ENCODE measurements at regions not wholly inside any gene's neighbourhood (a gene's known extent, or its start where the extent isn't known, plus 50 kb on each side); places are given as distances from the start of the nearest gene placed in this dataset.

- 91 to 92% methylated on average over 3 of the region's 3 CpGs for WGBS, 2 donors
- no peak for TF ChIP-seq EP300 (IDR thresholded peaks at IDR 0.05)
- no peaks in the 10 kb centered on the region for H3K27me3 ChIP-seq
- no peaks in the 10 kb centered on the region for H3K4me1 ChIP-seq
- DNase-seq, result no peak
- ATAC-seq (ENCODE audit: low FRiP score in 2 of 2), result no peak
- H3K4me3 ChIP-seq, result no peak overlapping the region
- no peak overlapping the region for H3K27ac ChIP-seq
- H3K9me3 ChIP-seq, result no peaks in the 10 kb centered on the region
- H3K36me3 ChIP-seq, result no peaks in the 10 kb centered on the region
Observed at GRCh38 chr9:79973627-79974026, 401.9 kb downstream of the TLE4 start.

GRCh38 chr9:79970146-79970425, 398.3 kb downstream of the TLE4 start:
- Histone ChIP-seq H3K9me3 (no peaks in the 10 kb centered on the region), H3K27me3 (no peaks in the 10 kb centered on the region), H3K36me3 (no peaks in the 10 kb centered on the region), H3K27ac (no peak overlapping the region), H3K4me3 (no peak overlapping the region), H3K4me1 (no peaks in the 10 kb centered on the region)
- 74 to 90% methylated on average over 2 of the region's 2 CpGs for WGBS, 2 donors
- DNase-seq (no peak), ATAC-seq (ENCODE audit: low FRiP score in 2 of 2) (no peak)
- TF ChIP-seq POLR2A (IDR thresholded peaks at IDR 0.05) (no peak), EP300 (IDR thresholded peaks at IDR 0.05) (no peak), POLR2AphosphoS5 (IDR thresholded peaks at IDR 0.05) (no peak), CTCF (IDR thresholded peaks at IDR 0.05) (no peak)

- TF ChIP-seq POLR2AphosphoS5 (IDR thresholded peaks at IDR 0.05), result no peak
- TF ChIP-seq CTCF (IDR thresholded peaks at IDR 0.05), result no peak
- TF ChIP-seq POLR2A (IDR thresholded peaks at IDR 0.05), result no peak
- TF ChIP-seq EP300 (IDR thresholded peaks at IDR 0.05), result no peak
- no peak for DNase-seq
- Histone ChIP-seq H3K4me3 (no peak overlapping the region), H3K9me3 (no peaks in the 10 kb centered on the region), H3K4me1 (no peaks in the 10 kb centered on the region), H3K36me3 (no peaks in the 10 kb centered on the region), H3K27me3 (no peaks in the 10 kb centered on the region), H3K27ac (no peak overlapping the region)
- 90 to 94% methylated on average over 3 of the region's 3 CpGs for WGBS, 2 donors
- ATAC-seq (ENCODE audit: low FRiP score in 2 of 2), result no peak
Observed at GRCh38 chr9:79969393-79970145, 397.8 kb downstream of the TLE4 start.

- Histone ChIP-seq H3K36me3 (no peaks in the 10 kb centered on the region), H3K27ac (no peak overlapping the region), H3K4me1 (no peaks in the 10 kb centered on the region), H3K9me3 (no peaks in the 10 kb centered on the region), H3K4me3 (no peak overlapping the region), H3K27me3 (no peaks in the 10 kb centered on the region)
- WGBS, 2 donors, result 75 to 92% methylated on average over 1 of the region's 1 CpG
- TF ChIP-seq POLR2A (IDR thresholded peaks at IDR 0.05) (no peak), EP300 (IDR thresholded peaks at IDR 0.05) (no peak), CTCF (IDR thresholded peaks at IDR 0.05) (no peak), POLR2AphosphoS5 (IDR thresholded peaks at IDR 0.05) (no peak)
- DNase-seq, result no peak
- no peak for ATAC-seq (ENCODE audit: low FRiP score in 2 of 2)
Observed at GRCh38 chr9:79968533-79968932, 396.8 kb downstream of the TLE4 start.

GRCh38 chr9:79962836-79963235, 391.1 kb downstream of the TLE4 start:
- no peaks in the 10 kb centered on the region for H3K27me3 ChIP-seq
- no peak overlapping the region for H3K27ac ChIP-seq
- no peaks in the 10 kb centered on the region for H3K9me3 ChIP-seq
- H3K4me3 ChIP-seq, result no peak overlapping the region
- H3K4me1 ChIP-seq, result no peaks in the 10 kb centered on the region
- no peak for DNase-seq
- H3K36me3 ChIP-seq, result no peaks in the 10 kb centered on the region
- 91 to 92% methylated on average over 3 of the region's 3 CpGs for WGBS, 2 donors
- ATAC-seq (ENCODE audit: low FRiP score in 2 of 2), result no peak
- no peak for TF ChIP-seq EP300 (IDR thresholded peaks at IDR 0.05)

- Histone ChIP-seq H3K9me3 (no peaks in the 10 kb centered on the region), H3K27me3 (no peaks in the 10 kb centered on the region), H3K36me3 (no peaks in the 10 kb centered on the region), H3K27ac (no peak overlapping the region), H3K4me3 (no peak overlapping the region), H3K4me1 (no peaks in the 10 kb centered on the region)
- ATAC-seq (ENCODE audit: low FRiP score in 2 of 2) (no peak), DNase-seq (no peak)
- WGBS, 2 donors, result 90 to 100% methylated on average over 1 of the region's 1 CpG
- TF ChIP-seq POLR2AphosphoS5 (IDR thresholded peaks at IDR 0.05) (no peak), EP300 (IDR thresholded peaks at IDR 0.05) (no peak), POLR2A (IDR thresholded peaks at IDR 0.05) (no peak), CTCF (IDR thresholded peaks at IDR 0.05) (no peak)
Observed at GRCh38 chr9:79962150-79962549, 390.4 kb downstream of the TLE4 start.

Data from upper lobe of left lung (tissue), 6 donors.